A673 (cell line): ENCODE measurements at regions not wholly inside any gene's neighbourhood (a gene's known extent, or its start where the extent isn't known, plus 50 kb on each side); places are given as distances from the start of the nearest gene placed in this dataset.

Experiments
- BruUV-seq: library from RNA; stranded (reverse); fragments of 400-500 nt; replicated peaks from 2 replicates; lab custom pipeline; 2021; lab: Mats Ljungman, UMichigan
- CTCF ChIA-PET: fragments of 300-600 bp; sonication (Branson Sonifier 250); formaldehyde crosslinking; loops from one replicate; lab custom pipeline; 2022; ENCODE audit warnings: antibody characterized with exemption; lab: Charles Lee
- POLR2A ChIA-PET: fragments of 300-600 bp; sonication (Branson Sonifier 250); formaldehyde crosslinking; loops from one replicate; lab custom pipeline; 2022; ENCODE audit warnings: antibody characterized with exemption; ENCODE audit not compliant: low non-redundant PET; lab: Charles Lee
- DNase-seq: peaks from one replicate; pipeline ENCODE4 v3.0.0-alpha.2; 2015; ENCODE audit warnings: low spot score
- H3K27ac ChIP-seq: fragments of 200-600 bp; sonication (generic); 2 replicates; pipeline ENCODE4 v1.5.1; 2016; ENCODE audit warnings: mixed run types, low read depth, mild to moderate bottlenecking, mixed read lengths, antibody characterized with exemption, low read length; ENCODE audit not compliant: poor library complexity, severe bottlenecking
- H3K27me3 ChIP-seq: fragments of 200-600 bp; sonication (generic); replicated peaks from 2 replicates; pipeline ENCODE4 v1.6.1; 2017; ENCODE audit warnings: mixed run types, low read depth, mild to moderate bottlenecking, mixed read lengths, antibody characterized with exemption, low read length; ENCODE audit not compliant: insufficient read depth, poor library complexity
- H3K36me3 ChIP-seq: fragments of 200-600 bp; sonication (generic); 2 replicates; pipeline ENCODE4 v1.6.1; 2016; ENCODE audit warnings: mixed run types, mild to moderate bottlenecking, mixed read lengths, antibody characterized with exemption, low read length; ENCODE audit not compliant: insufficient read depth, poor library complexity, severe bottlenecking
- H3K4me1 ChIP-seq: fragments of 200-600 bp; sonication (generic); 2 replicates; pipeline ENCODE4 v1.6.1; 2017; ENCODE audit warnings: mixed run types, mild to moderate bottlenecking, mixed read lengths, antibody characterized with exemption, low read length; ENCODE audit not compliant: insufficient read depth, poor library complexity, severe bottlenecking
- H3K4me3 ChIP-seq: fragments of 200-600 bp; sonication (generic); 2 replicates; pipeline ENCODE4 v1.5.1; 2016; ENCODE audit warnings: low read depth, mixed run types, mild to moderate bottlenecking, mixed read lengths, low read length; ENCODE audit not compliant: poor library complexity, severe bottlenecking
- H3K9me3 ChIP-seq: fragments of 200-600 bp; sonication (generic); 2 replicates; pipeline ENCODE4 v1.6.1; 2016; ENCODE audit warnings: mixed run types, low read depth, mild to moderate bottlenecking, mixed read lengths, antibody characterized with exemption, low read length; ENCODE audit not compliant: poor library complexity, severe bottlenecking
- EZH2 ChIP-seq: fragments of 200-600 bp; sonication (generic); IDR thresholded peaks from 2 replicates; pipeline ENCODE4 v1.6.1; 2017; ENCODE audit warnings: borderline replicate concordance, low read depth, mild to moderate bottlenecking, mixed read lengths, antibody characterized with exemption, low read length; ENCODE audit not compliant: poor library complexity, severe bottlenecking
- intact Hi-C: fragments of 100-400 bp; cut with micrococcal nuclease; formaldehyde crosslinking; loops from one replicate; pipeline ENCODE4 v1.10.0; 2022; ENCODE audit not compliant: unreplicated experiment
- TF ChIP-seq, protein P1 (sequence below): fragments of 300-800, 200-600 bp; sonication (generic); conservative IDR thresholded peaks from 2 replicates; pipeline ENCODE4 v1.5.1; 2017; ENCODE audit warnings: low read depth, mild to moderate bottlenecking, antibody characterized with exemption, low read length, moderate library complexity, mixed read lengths

DNA sequence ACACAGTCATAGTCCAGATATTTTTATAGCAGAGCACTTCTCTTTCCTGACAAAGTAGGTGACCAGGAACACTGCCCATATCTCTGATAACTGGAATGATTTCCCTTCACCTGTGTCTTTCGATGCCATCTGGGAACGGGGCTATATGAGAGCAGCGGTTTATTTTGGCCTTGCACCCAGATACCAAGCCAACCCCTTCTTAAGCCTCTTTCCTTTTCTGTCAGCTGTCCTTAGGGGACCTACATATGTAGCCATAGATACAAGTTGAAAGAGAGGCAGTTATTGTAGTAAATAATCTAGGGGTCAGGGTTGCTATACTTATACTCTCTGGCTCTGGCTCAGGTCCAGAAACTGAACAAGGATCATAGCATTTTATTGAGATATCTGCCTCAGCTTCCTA is 128.8 kb downstream of the NHLRC3 start:
- BruUV-seq, result no TSS peak
- POLR2A ChIA-PET, result no interaction called here
- no peak for DNase-seq

DNA sequence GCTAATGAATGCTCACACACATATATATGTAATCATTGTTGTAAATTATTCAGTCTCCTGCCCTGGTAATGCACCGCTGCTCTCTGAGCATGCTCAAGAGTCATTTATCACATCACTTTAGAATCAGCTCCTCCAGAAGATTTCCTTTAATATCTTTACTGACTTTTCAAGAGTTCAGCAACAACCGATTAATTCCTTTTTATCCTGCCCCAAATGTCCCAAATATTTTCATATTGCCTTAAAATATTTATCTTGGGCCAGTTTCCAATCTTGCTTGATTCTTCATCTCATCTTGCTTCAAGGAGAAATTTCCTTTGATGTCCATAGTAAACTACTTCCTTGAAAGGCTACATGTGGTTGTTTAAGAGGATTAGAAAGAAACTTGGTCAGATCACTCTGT is 132.5 kb downstream of the NHLRC3 start:
- POLR2A ChIA-PET, result no interaction called here
- no peaks in the 10 kb centered on the region for H3K36me3 ChIP-seq
- intact Hi-C loops, result no loop called here
- no peak for DNase-seq
- no TSS peak for BruUV-seq
- H3K9me3 ChIP-seq, result no peaks in the 10 kb centered on the region
- no peak for TF ChIP-seq EZH2
- TF ChIP-seq, protein P1, sequence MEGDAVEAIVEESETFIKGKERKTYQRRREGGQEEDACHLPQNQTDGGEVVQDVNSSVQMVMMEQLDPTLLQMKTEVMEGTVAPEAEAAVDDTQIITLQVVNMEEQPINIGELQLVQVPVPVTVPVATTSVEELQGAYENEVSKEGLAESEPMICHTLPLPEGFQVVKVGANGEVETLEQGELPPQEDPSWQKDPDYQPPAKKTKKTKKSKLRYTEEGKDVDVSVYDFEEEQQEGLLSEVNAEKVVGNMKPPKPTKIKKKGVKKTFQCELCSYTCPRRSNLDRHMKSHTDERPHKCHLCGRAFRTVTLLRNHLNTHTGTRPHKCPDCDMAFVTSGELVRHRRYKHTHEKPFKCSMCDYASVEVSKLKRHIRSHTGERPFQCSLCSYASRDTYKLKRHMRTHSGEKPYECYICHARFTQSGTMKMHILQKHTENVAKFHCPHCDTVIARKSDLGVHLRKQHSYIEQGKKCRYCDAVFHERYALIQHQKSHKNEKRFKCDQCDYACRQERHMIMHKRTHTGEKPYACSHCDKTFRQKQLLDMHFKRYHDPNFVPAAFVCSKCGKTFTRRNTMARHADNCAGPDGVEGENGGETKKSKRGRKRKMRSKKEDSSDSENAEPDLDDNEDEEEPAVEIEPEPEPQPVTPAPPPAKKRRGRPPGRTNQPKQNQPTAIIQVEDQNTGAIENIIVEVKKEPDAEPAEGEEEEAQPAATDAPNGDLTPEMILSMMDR, result no peak
- CTCF ChIA-PET, result no interaction called here
- H3K4me3 ChIP-seq, result no peak overlapping the region
- H3K27me3 ChIP-seq, result no peaks in the 10 kb centered on the region
- H3K4me1 ChIP-seq, result no peaks in the 10 kb centered on the region
- H3K27ac ChIP-seq, result no peak overlapping the region

More for the DNA sequence above, 128.8 kb downstream of the NHLRC3 start:
- no peaks in the 10 kb centered on the region for H3K4me1 ChIP-seq
- H3K27ac ChIP-seq, result no peak overlapping the region
- no peak overlapping the region for H3K4me3 ChIP-seq
- no peaks in the 10 kb centered on the region for H3K36me3 ChIP-seq
- intact Hi-C loops, result no loop called here
- H3K9me3 ChIP-seq, result no peaks in the 10 kb centered on the region
- TF ChIP-seq EZH2, result no peak
- TF ChIP-seq, protein P1, result no peak
- H3K27me3 ChIP-seq, result no peaks in the 10 kb centered on the region
- CTCF ChIA-PET, result no interaction called here

DNA sequence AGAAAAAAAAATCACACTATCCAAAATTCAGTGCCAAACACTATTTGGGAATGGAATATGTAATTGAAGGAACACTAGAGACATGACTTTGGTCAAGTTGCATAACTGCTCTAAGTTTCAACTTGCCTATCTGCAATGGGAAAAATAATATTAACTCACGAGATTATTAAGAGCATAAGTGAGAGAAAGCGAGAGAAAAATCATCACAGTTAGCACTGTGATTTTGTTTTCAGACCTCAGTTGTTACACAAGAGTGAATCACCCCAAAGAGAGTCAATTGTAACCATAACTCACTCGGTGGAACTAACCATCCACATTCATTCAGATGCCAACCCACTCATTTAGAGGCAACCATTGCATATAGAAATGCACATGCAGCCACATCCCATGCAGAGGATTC is 147.1 kb downstream of the NHLRC3 start:
- intact Hi-C loops, result no loop called here
- CTCF ChIA-PET, result no interaction called here
- no peak overlapping the region for H3K27ac ChIP-seq
- no peak for DNase-seq
- POLR2A ChIA-PET, result no interaction called here
- no TSS peak for BruUV-seq
- H3K36me3 ChIP-seq, result no peaks in the 10 kb centered on the region
- no peaks in the 10 kb centered on the region for H3K9me3 ChIP-seq
- H3K4me1 ChIP-seq, result no peaks in the 10 kb centered on the region
- no peak overlapping the region for H3K4me3 ChIP-seq
- TF ChIP-seq EZH2, result no peak
- TF ChIP-seq, protein P1, result no peak
- no peaks in the 10 kb centered on the region for H3K27me3 ChIP-seq
